ENCODE measurements at regions not wholly inside any gene's neighbourhood (a gene's known extent, or its start where the extent isn't known, plus 50 kb on each side); places are given as distances from the start of the nearest gene placed in this dataset.

DNA sequence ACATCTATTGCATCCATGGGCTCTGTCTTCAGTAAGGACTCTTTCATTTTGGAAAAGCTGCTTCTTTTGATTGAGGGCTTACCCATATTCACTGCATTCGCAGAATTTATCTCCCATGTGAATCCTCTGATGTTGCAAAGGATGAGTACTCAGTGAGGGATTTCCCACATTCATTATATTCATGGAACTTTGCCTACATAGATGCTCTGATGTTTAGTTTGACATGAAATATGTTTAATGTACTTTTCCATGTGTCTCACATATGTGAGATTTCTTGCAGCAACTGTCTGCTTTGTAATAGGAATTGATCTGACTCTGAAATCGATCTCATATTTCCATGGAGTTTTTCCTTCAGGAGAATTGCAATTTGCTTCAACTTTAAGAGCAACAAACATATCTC, 1699.6 kb upstream of the FLRT2 start:
- 41 to 47% methylated on average over 2 of the region's 2 CpGs for WGBS, 2 donors
- no peak for DNase-seq (ENCODE audit: low spot score in 2 of 2)
- no peak overlapping the region for H3K4me3 ChIP-seq (ENCODE audit: low read depth, poor library complexity, severe bottlenecking)
- no peak for TF ChIP-seq POLR2A (IDR thresholded peaks at IDR 0.05)
- TF ChIP-seq, protein P1, sequence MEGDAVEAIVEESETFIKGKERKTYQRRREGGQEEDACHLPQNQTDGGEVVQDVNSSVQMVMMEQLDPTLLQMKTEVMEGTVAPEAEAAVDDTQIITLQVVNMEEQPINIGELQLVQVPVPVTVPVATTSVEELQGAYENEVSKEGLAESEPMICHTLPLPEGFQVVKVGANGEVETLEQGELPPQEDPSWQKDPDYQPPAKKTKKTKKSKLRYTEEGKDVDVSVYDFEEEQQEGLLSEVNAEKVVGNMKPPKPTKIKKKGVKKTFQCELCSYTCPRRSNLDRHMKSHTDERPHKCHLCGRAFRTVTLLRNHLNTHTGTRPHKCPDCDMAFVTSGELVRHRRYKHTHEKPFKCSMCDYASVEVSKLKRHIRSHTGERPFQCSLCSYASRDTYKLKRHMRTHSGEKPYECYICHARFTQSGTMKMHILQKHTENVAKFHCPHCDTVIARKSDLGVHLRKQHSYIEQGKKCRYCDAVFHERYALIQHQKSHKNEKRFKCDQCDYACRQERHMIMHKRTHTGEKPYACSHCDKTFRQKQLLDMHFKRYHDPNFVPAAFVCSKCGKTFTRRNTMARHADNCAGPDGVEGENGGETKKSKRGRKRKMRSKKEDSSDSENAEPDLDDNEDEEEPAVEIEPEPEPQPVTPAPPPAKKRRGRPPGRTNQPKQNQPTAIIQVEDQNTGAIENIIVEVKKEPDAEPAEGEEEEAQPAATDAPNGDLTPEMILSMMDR (IDR thresholded peaks at IDR 0.05), result no peak
- intact Hi-C loops (cut with DNase I; ENCODE audit: low total_unique reads), result no loop called here

DNA sequence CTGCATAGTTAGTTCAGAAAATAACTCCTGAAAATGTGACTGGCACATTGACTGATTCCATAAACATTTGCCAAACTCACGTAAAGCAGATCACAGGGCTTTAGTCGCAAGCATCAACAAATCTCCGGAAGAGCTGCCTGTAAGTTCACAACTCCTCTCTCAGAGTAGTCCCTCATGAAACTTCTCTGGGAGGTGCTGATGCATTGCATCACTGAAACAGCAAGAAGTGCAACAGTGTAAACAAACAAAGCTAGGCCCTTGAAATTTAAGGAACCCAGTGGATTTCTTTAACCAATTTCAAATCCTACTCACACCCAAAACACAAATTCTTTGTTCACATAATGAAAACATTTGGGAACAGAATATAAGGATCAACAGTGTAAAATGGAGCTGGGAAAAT, 1691.7 kb upstream of the FLRT2 start:
- DNase-seq (ENCODE audit: low spot score in 2 of 2), result no peak
- H3K4me3 ChIP-seq (ENCODE audit: low read depth, poor library complexity, severe bottlenecking), result no peak overlapping the region
- TF ChIP-seq, protein P1 (IDR thresholded peaks at IDR 0.05), result no peak
- TF ChIP-seq POLR2A (IDR thresholded peaks at IDR 0.05), result no peak
- 82 to 86% methylated on average over 3 of the region's 3 CpGs for WGBS, 2 donors
- intact Hi-C loops (cut with DNase I; ENCODE audit: low total_unique reads), result no loop called here

DNA sequence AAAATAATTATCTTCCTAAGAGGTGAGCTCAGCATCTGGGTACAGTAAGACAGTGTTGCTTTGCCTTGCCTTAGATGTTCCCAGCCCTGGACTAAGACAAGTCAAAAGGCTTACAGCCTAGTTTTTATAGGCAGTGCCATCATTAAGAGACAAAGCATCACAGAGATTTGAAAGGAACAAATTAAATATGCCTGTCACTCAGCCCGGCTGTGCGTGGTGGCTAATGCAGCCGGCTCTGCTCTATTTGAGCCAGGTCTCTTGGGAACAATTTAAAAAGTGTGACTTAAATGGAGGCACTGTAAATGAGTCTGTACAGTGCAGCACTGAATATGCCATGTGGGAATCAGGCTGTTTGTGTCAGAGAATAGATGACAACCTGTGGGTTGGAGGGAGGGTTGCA, 1687.4 kb upstream of the FLRT2 start:
- H3K4me3 ChIP-seq (ENCODE audit: low read depth, poor library complexity, severe bottlenecking), result no peak overlapping the region
- TF ChIP-seq POLR2A (IDR thresholded peaks at IDR 0.05), result no peak
- TF ChIP-seq, protein P1 (IDR thresholded peaks at IDR 0.05), result no peak
- intact Hi-C loops (cut with DNase I; ENCODE audit: low total_unique reads), result no loop called here
- WGBS, 2 donors, result 69 to 77% methylated on average over 3 of the region's 3 CpGs
- DNase-seq (ENCODE audit: low spot score in 2 of 2), result no peak

DNA sequence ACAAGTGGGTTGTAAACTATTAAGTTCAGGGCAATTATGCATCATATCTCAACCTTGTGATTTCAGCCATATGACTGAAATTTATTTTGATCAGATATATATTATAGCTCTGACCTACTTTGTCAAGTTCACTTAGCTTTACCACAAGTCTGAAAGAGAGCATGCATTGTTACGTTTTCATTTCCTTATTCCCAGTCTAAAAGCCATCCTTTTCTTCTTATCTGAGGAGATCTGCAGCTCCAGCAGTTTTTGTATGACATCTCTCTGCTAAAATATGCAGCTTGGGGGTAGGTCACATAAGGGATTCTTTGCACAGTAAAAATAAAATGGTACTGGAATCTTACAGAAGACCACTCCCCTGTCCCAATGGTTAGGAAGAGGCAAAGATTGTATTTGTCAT, 1682.8 kb upstream of the FLRT2 start:
- intact Hi-C loops (cut with DNase I; ENCODE audit: low total_unique reads), result no loop called here
- TF ChIP-seq POLR2A (IDR thresholded peaks at IDR 0.05), result no peak
- TF ChIP-seq, protein P1 (IDR thresholded peaks at IDR 0.05), result no peak
- no peak for DNase-seq (ENCODE audit: low spot score in 2 of 2)
- whole genome bisulfite sequencing, 2 donors, result 48% methylated on average over 1 of the region's 1 CpG
- H3K4me3 ChIP-seq (ENCODE audit: low read depth, poor library complexity, severe bottlenecking), result no peak overlapping the region

DNA sequence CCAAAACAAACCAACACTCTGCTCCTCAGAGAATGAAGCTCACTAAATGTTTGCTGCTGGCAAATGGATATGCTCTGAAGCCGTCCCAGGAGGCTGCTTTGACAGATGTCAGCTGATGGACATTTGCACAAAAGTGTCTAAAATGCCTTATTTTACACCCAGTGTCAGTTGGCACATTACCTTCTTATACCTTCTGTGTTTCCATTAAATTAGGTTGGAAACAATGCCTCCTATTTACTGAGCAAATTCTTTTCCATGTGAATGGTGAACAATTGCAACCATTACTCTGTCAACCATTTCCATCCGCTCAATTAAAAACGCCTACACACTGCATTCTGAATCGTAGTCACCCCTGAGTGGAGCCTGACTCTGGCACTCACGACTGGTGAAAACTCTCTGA, 1679.9 kb upstream of the FLRT2 start:
- TF ChIP-seq, protein P1 (IDR thresholded peaks at IDR 0.05), result no peak
- no peak for TF ChIP-seq POLR2A (IDR thresholded peaks at IDR 0.05)
- WGBS, 2 donors, result 74 to 84% methylated on average over 5 of the region's 5 CpGs

DNA sequence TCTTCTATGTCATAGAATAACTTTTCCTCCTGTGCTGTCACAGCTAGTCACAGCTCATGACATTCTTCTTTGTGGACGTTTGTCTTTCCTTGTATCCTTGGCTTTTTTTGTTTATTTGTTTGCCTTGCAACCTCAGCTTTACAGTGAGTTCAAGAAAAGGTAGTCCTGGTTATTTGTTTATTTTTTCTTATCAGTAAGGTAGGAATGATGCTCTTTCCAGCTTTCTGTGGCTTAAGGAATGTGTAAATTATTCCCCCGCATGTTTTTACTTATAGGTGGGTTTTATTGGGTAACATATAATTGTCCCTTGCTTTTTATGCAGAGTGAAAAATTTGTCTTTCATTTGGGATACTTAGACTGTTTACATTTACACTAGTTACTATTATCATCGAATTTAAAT, 1673.6 kb upstream of the FLRT2 start:
- TF ChIP-seq, protein P1 (IDR thresholded peaks at IDR 0.05), result no peak
- TF ChIP-seq POLR2A (IDR thresholded peaks at IDR 0.05), result no peak
- 74% methylated on average over 3 of the region's 3 CpGs for WGBS, 2 donors
- intact Hi-C loops (cut with DNase I; ENCODE audit: low total_unique reads), result no loop called here
- DNase-seq (ENCODE audit: low spot score in 2 of 2), result no peak
- no peak overlapping the region for H3K4me3 ChIP-seq (ENCODE audit: low read depth, poor library complexity, severe bottlenecking)

More for the DNA sequence above, 1679.9 kb upstream of the FLRT2 start:
- intact Hi-C loops (cut with DNase I; ENCODE audit: low total_unique reads), result no loop called here
- DNase-seq (ENCODE audit: low spot score in 2 of 2), result no peak
- H3K4me3 ChIP-seq (ENCODE audit: low read depth, poor library complexity, severe bottlenecking), result no peak overlapping the region
